HL-60 (cell line): ENCODE measurements at regions not wholly inside any gene's neighbourhood (a gene's known extent, or its start where the extent isn't known, plus 50 kb on each side); places are given as distances from the start of the nearest gene placed in this dataset.
A peak's percentile ranks its signal among the peaks of the same experiment; 100 is the strongest.

Source experiments
- DNase-seq, 2 experiments: peaks; one replicate each; pipeline ENCODE4 v3.0.0-alpha.2; 2010 to 2020; ENCODE audit warnings: low read depth in 1 of 2, low spot score in 1 of 2
- H3K27ac ChIP-seq: fragments of 250-450 bp; sonication (Bioruptor Pico); replicated peaks from 2 replicates; pipeline ENCODE4 v1.5.1; 2020; ENCODE audit warnings: mild to moderate bottlenecking, moderate library complexity
- H3K27me3 ChIP-seq: fragments of 250-450 bp; sonication (Bioruptor Pico); 2 replicates; pipeline ENCODE4 v1.5.1; 2021; ENCODE audit warnings: mild to moderate bottlenecking, moderate library complexity; ENCODE audit not compliant: insufficient read depth, poor library complexity, severe bottlenecking
- H3K4me3 ChIP-seq: replicated peaks from 2 replicates; pipeline ENCODE4 v1.5.1; 2011; ENCODE audit warnings: mild to moderate bottlenecking, control low read depth, low read length; ENCODE audit not compliant: insufficient read depth
- CTCF ChIP-seq: IDR thresholded peaks from one replicate; pipeline ENCODE4 v1.5.1; 2011; ENCODE audit warnings: low read length, control low read depth, inconsistent platforms; ENCODE audit not compliant: insufficient read depth
- GABPA ChIP-seq: IDR thresholded peaks from 2 replicates; pipeline ENCODE4 v1.6.1; 2012; ENCODE audit warnings: low read depth
- POLR2AphosphoS5 ChIP-seq: IDR thresholded peaks from 2 replicates; pipeline ENCODE4 v1.6.1; 2012; ENCODE audit warnings: low read depth
- REST ChIP-seq: IDR thresholded peaks from 2 replicates; pipeline ENCODE4 v1.6.1; 2012; ENCODE audit warnings: low read depth; ENCODE audit not compliant: insufficient replicate concordance
- SPI1 ChIP-seq: IDR thresholded peaks from 2 replicates; pipeline ENCODE4 v1.6.1; 2012; ENCODE audit warnings: low read depth, mild to moderate bottlenecking, borderline replicate concordance

GRCh38 chr16:5416013-5416412 lies 318.4 kb upstream of the EEF2KMT start:
- no peaks in the 10 kb centered on the region for H3K27me3 ChIP-seq
- no peak overlapping the region for H3K27ac ChIP-seq
- TF ChIP-seq REST (no peak), POLR2AphosphoS5 (no peak), CTCF (no peak), SPI1 (no peak), GABPA (no peak)
- no peak overlapping the region for H3K4me3 ChIP-seq
- no peak for DNase-seq

- H3K27me3 ChIP-seq = no peaks in the 10 kb centered on the region
- no peak overlapping the region for H3K4me3 ChIP-seq
- TF ChIP-seq REST (no peak), SPI1 (peak; percentile 59; the same call in 1 of the 2 replicates)
- H3K27ac ChIP-seq = no peak overlapping the region
- no peak for DNase-seq
Observed at GRCh38 chr16:5415123-5415522, 317.5 kb upstream of the EEF2KMT start.

GRCh38 chr16:5412731-5413130 lies 315.1 kb upstream of the EEF2KMT start:
- TF ChIP-seq REST (no peak), POLR2AphosphoS5 (no peak), SPI1 (no peak), GABPA (no peak), CTCF (no peak)
- H3K27me3 ChIP-seq = no peaks in the 10 kb centered on the region
- no peak overlapping the region for H3K4me3 ChIP-seq
- DNase-seq = no peak
- no peak overlapping the region for H3K27ac ChIP-seq

GRCh38 chr16:5398203-5398602 lies 300.6 kb upstream of the EEF2KMT start:
- no peak overlapping the region for H3K4me3 ChIP-seq
- H3K27me3 ChIP-seq = no peaks in the 10 kb centered on the region
- no peak for DNase-seq
- TF ChIP-seq REST (no peak), POLR2AphosphoS5 (no peak), SPI1 (no peak), GABPA (no peak), CTCF (no peak)
- no peak overlapping the region for H3K27ac ChIP-seq
